Keratinocyte (primary cell): ENCODE measurements at regions not wholly inside any gene's neighbourhood (a gene's known extent, or its start where the extent isn't known, plus 50 kb on each side); places are given as distances from the start of the nearest gene placed in this dataset.

ENCODE experiments used
- CTCF ChIP-seq, 3 experiments: IDR thresholded peaks in 1 of 3; conservative IDR thresholded peaks in 1 of 3; optimal IDR thresholded peaks in 1 of 3; 2 replicates in 2 of 3; 3 replicates in 1 of 3; pipeline versions ENCODE3 to v1.5.1; 2011; ENCODE audit warnings: low read length in 3 of 3, mild to moderate bottlenecking in 3 of 3, moderate library complexity in 2 of 3, control low read depth in 1 of 3, inconsistent platforms in 1 of 3; ENCODE audit not compliant: insufficient read depth in 2 of 3; ENCODE audit errors: extremely low read depth in 1 of 3
- EZH2 ChIP-seq: IDR thresholded peaks from one replicate; pipeline ENCODE4 v1.6.1; 2012; ENCODE audit warnings: inconsistent platforms, mild to moderate bottlenecking, low read length, moderate library complexity

GRCh38 chr2:59033661-59034060, 792.5 kb upstream of the FANCL start:
- no peak for TF ChIP-seq CTCF (optimal IDR thresholded peaks at IDR 0.05 in 1 of 3, IDR thresholded peaks at IDR 0.05 in 1 of 3, conservative IDR thresholded peaks at IDR 0.05 in 1 of 3; ENCODE audit: extremely low read depth in 1 of 3, insufficient read depth in 2 of 3, low read length in 3 of 3)
- TF ChIP-seq EZH2 = no peak
